GM13977 (cell line): ENCODE measurements at regions not wholly inside any gene's neighbourhood (a gene's known extent, or its start where the extent isn't known, plus 50 kb on each side); places are given as distances from the start of the nearest gene placed in this dataset.

ENCODE experiments used
- DNase-seq: peaks from one replicate; pipeline ENCODE4 v3.0.0; 2012; ENCODE audit warnings: low spot score
- in situ Hi-C: fragments of 300-500 bp; cut with MboI; formaldehyde crosslinking; loops from one replicate; pipeline ENCODE4 v1.12.0; 2022; ENCODE audit warnings: low sequenced_read_pairs, low pct_unique_long_range_greater_than_20kb, mixed read lengths, inconsistent platforms; ENCODE audit not compliant: unreplicated experiment
- TF ChIP-seq, protein P1 (sequence below): IDR thresholded peaks from 2 replicates; pipeline ENCODE4 v1.5.1; 2012; ENCODE audit warnings: mild to moderate bottlenecking, control low read depth; ENCODE audit not compliant: insufficient read depth; ENCODE audit errors: extremely low read depth, missing control alignments

DNA sequence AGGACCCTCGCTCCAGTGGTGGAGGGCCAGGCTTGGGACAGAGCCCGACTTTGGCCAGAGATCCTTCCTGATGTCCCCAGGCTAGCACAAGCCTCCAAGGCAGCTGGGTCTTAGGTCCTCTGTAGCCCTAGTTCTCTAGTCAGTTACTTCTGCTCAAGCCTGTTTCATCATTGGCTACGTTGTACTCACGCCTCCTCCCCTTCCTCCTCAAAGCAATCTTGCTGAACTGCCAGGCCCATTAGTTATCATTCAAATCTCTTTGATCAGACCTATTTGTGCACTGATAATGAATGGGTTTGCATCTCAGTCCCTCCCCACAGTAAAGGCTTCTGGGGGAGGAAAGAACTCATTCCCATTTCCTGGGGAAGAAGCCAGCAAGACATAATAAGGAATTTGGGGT is 256.8 kb downstream of the NFATC2 start:
- TF ChIP-seq, protein P1, sequence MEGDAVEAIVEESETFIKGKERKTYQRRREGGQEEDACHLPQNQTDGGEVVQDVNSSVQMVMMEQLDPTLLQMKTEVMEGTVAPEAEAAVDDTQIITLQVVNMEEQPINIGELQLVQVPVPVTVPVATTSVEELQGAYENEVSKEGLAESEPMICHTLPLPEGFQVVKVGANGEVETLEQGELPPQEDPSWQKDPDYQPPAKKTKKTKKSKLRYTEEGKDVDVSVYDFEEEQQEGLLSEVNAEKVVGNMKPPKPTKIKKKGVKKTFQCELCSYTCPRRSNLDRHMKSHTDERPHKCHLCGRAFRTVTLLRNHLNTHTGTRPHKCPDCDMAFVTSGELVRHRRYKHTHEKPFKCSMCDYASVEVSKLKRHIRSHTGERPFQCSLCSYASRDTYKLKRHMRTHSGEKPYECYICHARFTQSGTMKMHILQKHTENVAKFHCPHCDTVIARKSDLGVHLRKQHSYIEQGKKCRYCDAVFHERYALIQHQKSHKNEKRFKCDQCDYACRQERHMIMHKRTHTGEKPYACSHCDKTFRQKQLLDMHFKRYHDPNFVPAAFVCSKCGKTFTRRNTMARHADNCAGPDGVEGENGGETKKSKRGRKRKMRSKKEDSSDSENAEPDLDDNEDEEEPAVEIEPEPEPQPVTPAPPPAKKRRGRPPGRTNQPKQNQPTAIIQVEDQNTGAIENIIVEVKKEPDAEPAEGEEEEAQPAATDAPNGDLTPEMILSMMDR = no peak
- in situ Hi-C loops = no loop called here
- no peak for DNase-seq

DNA sequence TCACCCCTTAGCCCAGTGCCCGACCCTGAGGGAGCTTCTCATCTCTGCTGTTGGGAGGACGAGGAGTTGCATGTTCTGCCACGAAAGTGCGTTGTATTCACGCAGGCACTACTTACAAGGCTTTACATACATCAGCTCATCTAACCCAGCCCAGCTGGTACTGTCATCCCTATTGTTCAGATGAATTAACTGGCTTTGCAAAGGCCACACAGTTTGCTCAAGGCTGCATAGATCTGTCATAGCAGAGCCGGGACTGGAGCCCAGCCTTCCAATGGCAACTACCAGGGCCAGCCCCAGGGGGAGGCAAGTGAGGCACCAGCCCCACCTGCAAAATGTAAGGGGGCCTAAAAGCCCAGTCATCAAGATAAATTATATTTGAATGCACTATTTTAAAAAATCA is 257.6 kb downstream of the NFATC2 start:
- in situ Hi-C loops = no loop called here
- DNase-seq = no peak
- TF ChIP-seq, protein P1 = no peak

DNA sequence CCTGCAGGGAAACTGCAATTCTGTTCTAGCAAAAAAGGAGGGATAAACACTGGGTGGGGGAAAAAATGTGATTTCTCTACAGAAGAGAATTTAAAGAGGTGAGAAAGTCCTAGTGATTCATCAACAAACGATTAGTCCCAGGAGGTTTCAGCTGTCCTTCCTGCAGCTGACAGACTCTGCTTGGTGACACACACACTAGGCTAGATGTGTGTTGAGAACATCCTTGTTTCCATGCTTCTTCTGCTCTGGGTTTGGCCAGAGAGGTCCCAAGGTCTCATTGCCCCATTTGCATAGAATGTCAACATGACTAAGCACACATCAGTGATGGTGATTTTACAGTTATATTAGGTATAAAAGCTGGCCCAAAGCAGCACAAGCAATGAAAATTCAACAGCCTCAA is 258.3 kb downstream of the NFATC2 start:
- no peak for DNase-seq
- TF ChIP-seq, protein P1 = no peak
- in situ Hi-C loops = no loop called here

DNA sequence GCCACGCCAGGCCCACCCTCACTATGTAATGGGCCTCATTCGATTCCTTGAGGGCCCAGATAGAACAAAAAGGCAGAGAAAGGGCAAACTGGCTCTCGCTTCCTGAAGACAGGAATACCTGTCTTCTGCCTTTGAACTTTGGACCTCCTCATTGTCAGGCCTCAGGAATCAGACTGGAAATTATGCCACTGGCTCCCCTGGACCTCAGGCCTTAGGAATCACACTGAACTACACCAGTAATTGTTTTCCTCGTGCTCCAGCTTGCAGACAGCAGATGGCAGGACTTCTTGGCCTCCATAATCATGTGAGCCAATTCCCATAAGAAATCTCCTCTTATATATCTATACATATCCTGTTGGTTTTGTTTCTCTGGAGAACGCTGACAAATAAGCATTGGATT is 258.6 kb upstream of the KCNG1 start:
- TF ChIP-seq, protein P1 = no peak
- DNase-seq = no peak
- in situ Hi-C loops = no loop called here

DNA sequence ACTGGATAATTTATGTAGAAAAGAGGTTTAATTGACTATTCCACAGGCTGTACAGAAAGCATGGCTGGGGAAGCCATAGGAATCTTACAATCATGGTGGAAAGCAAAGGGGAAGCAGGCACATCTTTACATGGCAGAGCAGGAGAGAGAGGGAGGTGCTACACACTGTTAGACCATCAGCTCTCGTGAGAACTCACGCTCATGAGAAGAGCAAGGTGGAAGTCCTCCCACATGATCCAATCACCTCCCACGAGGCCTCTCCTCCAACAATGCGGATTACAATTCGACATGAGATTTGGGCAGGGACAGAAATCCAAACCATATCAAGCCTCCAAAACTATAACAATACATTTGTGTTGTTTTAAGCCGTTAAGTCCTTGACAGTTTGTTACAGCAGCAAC is 257.1 kb upstream of the KCNG1 start:
- in situ Hi-C loops = no loop called here
- TF ChIP-seq, protein P1 = no peak
- DNase-seq = no peak

DNA sequence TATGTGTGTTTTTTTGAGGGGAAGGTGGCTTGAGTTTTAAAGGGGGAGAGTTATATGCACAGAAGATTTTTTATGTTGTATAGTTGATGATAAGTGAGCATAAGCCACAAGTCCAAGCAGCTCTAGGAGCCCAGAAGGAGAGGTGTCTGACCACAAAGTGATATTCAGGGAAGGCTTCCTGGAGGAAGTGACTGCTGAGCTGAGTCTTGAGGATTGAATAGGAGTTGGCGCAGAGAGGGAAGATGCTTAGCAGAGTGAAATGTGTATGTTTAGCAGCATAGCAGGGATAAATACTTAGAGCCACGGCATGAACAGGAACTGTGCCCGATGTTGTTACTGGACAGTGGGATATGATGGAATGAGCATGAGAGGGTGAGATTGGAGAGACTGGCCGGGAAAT is 255.1 kb upstream of the KCNG1 start:
- in situ Hi-C loops = no loop called here
- no peak for DNase-seq
- TF ChIP-seq, protein P1 = no peak

DNA sequence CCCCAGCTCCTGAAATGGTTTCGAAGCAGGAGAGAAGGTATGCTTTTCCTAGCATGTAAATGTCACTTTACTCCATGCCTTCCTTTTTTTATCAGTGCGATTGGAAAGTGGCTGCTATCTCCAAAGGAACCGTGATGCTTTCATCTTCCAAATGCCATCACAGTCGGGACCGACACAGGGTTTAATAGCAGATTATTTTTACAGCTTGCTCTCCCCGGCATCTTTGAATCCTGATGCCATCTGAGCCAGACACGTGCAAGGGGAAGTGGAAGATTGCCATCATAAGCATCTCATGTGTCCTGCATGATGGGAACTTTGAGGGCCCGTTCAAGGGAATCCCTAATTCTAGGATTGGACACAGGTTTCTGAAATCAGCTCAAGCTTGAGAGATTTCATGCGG is 253.4 kb upstream of the KCNG1 start:
- TF ChIP-seq, protein P1 = no peak
- in situ Hi-C loops = no loop called here
- DNase-seq = no peak
